Heart left ventricle (tissue), 13 donors: ENCODE measurements at regions not wholly inside any gene's neighbourhood (a gene's known extent, or its start where the extent isn't known, plus 50 kb on each side); places are given as distances from the start of the nearest gene placed in this dataset.

ENCODE experiments used
- POLR2A ChIP-seq, 2 donors: fragments of 450-650 bp; IDR thresholded peaks; one replicate each; pipeline ENCODE4 v1.6.1; 2017; ENCODE audit warnings: antibody characterized with exemption in 2 of 2, mild to moderate bottlenecking in 2 of 2, moderate library complexity in 2 of 2
- TF ChIP-seq, protein P1 (sequence below), 12 donors: fragments of 200-600 bp; sonication (generic) in 4 of 12; IDR thresholded peaks; one replicate each; pipeline versions ENCODE4 v1.5.0 to v1.8.0; 2018 to 2022; ENCODE audit warnings: antibody characterized with exemption in 12 of 12, mild to moderate bottlenecking in 5 of 12
- donor health status: ischemic (EF 13 %, LVEDD 7.1; RV severe dilation, severe dysfunction).
- donor health status: DM: no; HTN: yes; CAD: no.
- donor health status: DM: no; HTN: no; CAD: no.
- donor health status: ischemic (EF 25% LVEDD 6.9; RV normal size, moderate dysfunction).
- donor health status: ischemic (EF 25% LVEDD 5.7; RV mildly dilated, moderate dysfunction).
- donor health status: ischemic (EF 35%, LVEDD 5.7; RV mildly dilated, moderate dysfunction).
- donor health status: nonischemic (EF 11% LVEDD 7.7; RV severe dilation, severe dysfunction).
- donor health status: DM: yes; HTN: yes; CAD: no.
- donor health status: PGD.
- donor health status: ischemic (EF 29% LVEDD 5.4; RV normal size, mild dysfunction).
- donor health status: nonischemic (EF 23%, LVEDD 6.1; RV moderate dilation, normal function).

DNA sequence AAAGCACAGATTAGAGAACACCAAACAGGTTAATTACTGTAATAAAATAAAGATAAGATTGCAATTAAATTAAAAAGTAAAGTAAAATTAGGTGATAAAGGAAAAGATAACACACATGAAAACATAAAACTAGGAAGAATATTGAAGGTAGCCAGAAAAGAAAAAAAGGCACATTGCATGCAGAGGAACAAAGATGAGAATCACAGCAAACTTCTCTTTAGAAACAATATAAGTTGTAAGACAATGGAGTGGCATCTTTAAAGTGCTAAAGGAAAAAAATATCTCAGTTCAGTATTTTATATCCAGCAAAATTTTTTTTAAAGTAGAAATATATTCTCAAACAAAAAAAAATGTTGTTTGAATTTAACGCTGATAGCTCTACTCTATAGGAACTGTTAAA lies 366.0 kb downstream of the CPS1 start:
- TF ChIP-seq, protein P1, sequence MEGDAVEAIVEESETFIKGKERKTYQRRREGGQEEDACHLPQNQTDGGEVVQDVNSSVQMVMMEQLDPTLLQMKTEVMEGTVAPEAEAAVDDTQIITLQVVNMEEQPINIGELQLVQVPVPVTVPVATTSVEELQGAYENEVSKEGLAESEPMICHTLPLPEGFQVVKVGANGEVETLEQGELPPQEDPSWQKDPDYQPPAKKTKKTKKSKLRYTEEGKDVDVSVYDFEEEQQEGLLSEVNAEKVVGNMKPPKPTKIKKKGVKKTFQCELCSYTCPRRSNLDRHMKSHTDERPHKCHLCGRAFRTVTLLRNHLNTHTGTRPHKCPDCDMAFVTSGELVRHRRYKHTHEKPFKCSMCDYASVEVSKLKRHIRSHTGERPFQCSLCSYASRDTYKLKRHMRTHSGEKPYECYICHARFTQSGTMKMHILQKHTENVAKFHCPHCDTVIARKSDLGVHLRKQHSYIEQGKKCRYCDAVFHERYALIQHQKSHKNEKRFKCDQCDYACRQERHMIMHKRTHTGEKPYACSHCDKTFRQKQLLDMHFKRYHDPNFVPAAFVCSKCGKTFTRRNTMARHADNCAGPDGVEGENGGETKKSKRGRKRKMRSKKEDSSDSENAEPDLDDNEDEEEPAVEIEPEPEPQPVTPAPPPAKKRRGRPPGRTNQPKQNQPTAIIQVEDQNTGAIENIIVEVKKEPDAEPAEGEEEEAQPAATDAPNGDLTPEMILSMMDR (IDR thresholded peaks at IDR 0.05) = no peak
- no peak for TF ChIP-seq POLR2A (IDR thresholded peaks at IDR 0.05)
